H1 (cell line): ENCODE measurements at regions not wholly inside any gene's neighbourhood (a gene's known extent, or its start where the extent isn't known, plus 50 kb on each side); places are given as distances from the start of the nearest gene placed in this dataset.

Experiments
- CTCF ChIA-PET: fragments of 300-600 bp; sonication (Branson Sonifier 250); formaldehyde crosslinking; loops from one replicate; lab custom pipeline; 2021; ENCODE audit not compliant: partially characterized antibody; lab: Charles Lee
- POLR2A ChIA-PET: fragments of 300-600 bp; sonication (Branson Sonifier 250); formaldehyde crosslinking; loops from one replicate; lab custom pipeline; 2021; ENCODE audit warnings: inconsistent platforms; ENCODE audit not compliant: partially characterized antibody; lab: Charles Lee
- DNase-seq, 2 experiments: peaks; one replicate each; pipeline versions ENCODE4 v3.0.0 to v3.0.0-alpha.2; 2010 to 2022; ENCODE audit warnings: low spot score in 2 of 2, low read depth in 1 of 2, mixed read lengths in 1 of 2
- FAIRE-seq: peaks from 2 replicates; lab custom pipeline; 2011; peaks lifted over from hg19 to GRCh38; lab: Jason Lieb, UNC
- H2AFZ ChIP-seq: 2 replicates; pipeline ENCODE4 v1.8.1; 2012; ENCODE audit warnings: low read length, inconsistent platforms
- H2AK5ac ChIP-seq: 2 replicates; pipeline ENCODE4 v1.6.1; 2013; ENCODE audit warnings: low read depth, low read length
- H2BK120ac ChIP-seq: replicated peaks from 2 replicates; pipeline ENCODE3; 2013; ENCODE audit warnings: low read depth, low read length, inconsistent platforms
- H2BK12ac ChIP-seq: 2 replicates; pipeline ENCODE4 v1.6.1; 2013; ENCODE audit warnings: low read depth, low read length
- H2BK15ac ChIP-seq: 2 replicates; pipeline ENCODE4 v1.6.1; 2013; ENCODE audit warnings: low read length
- H2BK20ac ChIP-seq: 2 replicates; pipeline ENCODE4 v1.6.1; 2013; ENCODE audit warnings: low read length
- H2BK5ac ChIP-seq: 2 replicates; pipeline ENCODE4 v1.6.1; 2013; ENCODE audit warnings: low read depth, low read length
- H3K14ac ChIP-seq: 2 replicates; pipeline ENCODE4 v1.6.1; 2013; ENCODE audit warnings: inconsistent platforms; ENCODE audit not compliant: insufficient read length
- H3K18ac ChIP-seq: 2 replicates; pipeline ENCODE4 v1.6.1; 2013; ENCODE audit warnings: low read length; ENCODE audit errors: extremely low read depth
- H3K23ac ChIP-seq: 2 replicates; pipeline ENCODE4 v1.6.1; 2013; ENCODE audit warnings: inconsistent platforms; ENCODE audit not compliant: insufficient read length
- H3K23me2 ChIP-seq: 2 replicates; pipeline ENCODE4 v1.6.1; 2013; ENCODE audit warnings: low read depth, low read length
- H3K27ac ChIP-seq: 2 replicates; pipeline ENCODE4 v1.6.1; 2011; ENCODE audit warnings: low read depth, low read length, inconsistent platforms
- H3K27me3 ChIP-seq, 4 experiments: replicated peaks in 1 of 4; 1 replicate in 1 of 4; 2 replicates in 3 of 4; pipeline versions ENCODE4 v1.6.1 to v1.8.1; 2011 to 2013; ENCODE audit warnings: low read length in 3 of 4, mild to moderate bottlenecking in 3 of 4, inconsistent platforms in 2 of 4, mixed read lengths in 2 of 4, moderate library complexity in 1 of 4; ENCODE audit not compliant: control insufficient read depth in 3 of 4, insufficient read depth in 3 of 4; ENCODE audit errors: extremely low read depth in 1 of 4
- H3K36me3 ChIP-seq, 4 experiments: 2 replicates each; pipeline versions ENCODE4 v1.6.1 to v1.8.1; 2011 to 2013; ENCODE audit warnings: mild to moderate bottlenecking in 4 of 4, low read length in 3 of 4, moderate library complexity in 2 of 4, control low read depth in 1 of 4, inconsistent platforms in 1 of 4; ENCODE audit not compliant: insufficient read depth in 4 of 4, control insufficient read depth in 2 of 4
- H3K4ac ChIP-seq: replicated peaks from 2 replicates; pipeline ENCODE3; 2013; ENCODE audit warnings: low read length, low read depth, mixed read lengths, inconsistent platforms; ENCODE audit not compliant: insufficient read length
- H3K4me1 ChIP-seq, 4 experiments: replicated peaks in 1 of 4; 1 replicate in 1 of 4; 2 replicates in 3 of 4; pipeline versions ENCODE4 v1.6.1 to v1.8.1; 2011 to 2013; ENCODE audit warnings: low read length in 3 of 4, inconsistent platforms in 2 of 4, mixed read lengths in 1 of 4; ENCODE audit not compliant: insufficient read depth in 4 of 4, control insufficient read depth in 3 of 4
- H3K4me2 ChIP-seq, 2 experiments: 2 replicates each; pipeline versions ENCODE4 v1.6.1 to v1.8.1; 2011 to 2013; ENCODE audit warnings: low read depth in 2 of 2, low read length in 2 of 2, control low read depth in 1 of 2, inconsistent platforms in 1 of 2, mild to moderate bottlenecking in 1 of 2; ENCODE audit not compliant: insufficient read depth in 1 of 2
- H3K4me3 ChIP-seq, 4 experiments: fragments of 200-600, 300-600 bp in 1 of 4; sonication (generic), shearing (Covaris generic), sonication (Bioruptor Twin) in 1 of 4; 2 replicates each; pipeline versions ENCODE4 v1.5.1 to v1.8.1; 2011 to 2016; ENCODE audit warnings: low read length in 4 of 4, low read depth in 3 of 4, control low read depth in 2 of 4, inconsistent platforms in 2 of 4, mild to moderate bottlenecking in 2 of 4, mixed read lengths in 1 of 4, moderate library complexity in 1 of 4; ENCODE audit not compliant: insufficient read depth in 2 of 4; ENCODE audit errors: extremely low read depth in 1 of 4
- H3K56ac ChIP-seq: replicated peaks from 2 replicates; pipeline ENCODE3; 2013; ENCODE audit warnings: low read depth, mild to moderate bottlenecking, mixed read lengths, low read length, inconsistent platforms; ENCODE audit not compliant: insufficient read length
- H3K79me1 ChIP-seq: 2 replicates; pipeline ENCODE4 v1.6.1; 2013; ENCODE audit warnings: low read depth, low read length, control low read depth
- H3K79me2 ChIP-seq, 2 experiments: 2 replicates each; pipeline versions ENCODE4 v1.6.1 to v1.8.1; 2012 to 2013; ENCODE audit warnings: low read length in 2 of 2, mild to moderate bottlenecking in 2 of 2, inconsistent platforms in 1 of 2; ENCODE audit not compliant: insufficient read depth in 2 of 2, control insufficient read depth in 1 of 2
- H3K9ac ChIP-seq, 4 experiments: replicated peaks in 1 of 4; 1 replicate in 1 of 4; 2 replicates in 3 of 4; pipeline versions ENCODE4 v1.6.1 to v1.8.1; 2011 to 2013; ENCODE audit warnings: low read depth in 3 of 4, low read length in 3 of 4, control low read depth in 2 of 4, mild to moderate bottlenecking in 2 of 4, moderate library complexity in 2 of 4, inconsistent platforms in 1 of 4; ENCODE audit errors: extremely low read depth in 1 of 4
- H3K9me3 ChIP-seq, 2 experiments: 2 replicates each; pipeline versions ENCODE4 v1.6.1 to v1.8.1; 2012 to 2013; ENCODE audit warnings: mild to moderate bottlenecking in 2 of 2, moderate library complexity in 2 of 2, control low read depth in 1 of 2, inconsistent platforms in 1 of 2, low read depth in 1 of 2, low read length in 1 of 2, mixed read lengths in 1 of 2; ENCODE audit not compliant: insufficient read depth in 2 of 2
- H4K20me1 ChIP-seq, 2 experiments: replicated peaks in 1 of 2; 2 replicates each; pipeline versions ENCODE3 to v1.8.1; 2011 to 2013; ENCODE audit warnings: inconsistent platforms in 2 of 2, low read length in 2 of 2, mild to moderate bottlenecking in 1 of 2; ENCODE audit not compliant: insufficient read depth in 2 of 2, control insufficient read depth in 1 of 2
- H4K5ac ChIP-seq: 2 replicates; pipeline ENCODE4 v1.6.1; 2013; ENCODE audit warnings: low read length, low read depth, mixed read lengths, inconsistent platforms; ENCODE audit not compliant: insufficient read length
- H4K8ac ChIP-seq: 2 replicates; pipeline ENCODE4 v1.8.0; 2013; ENCODE audit warnings: mild to moderate bottlenecking, moderate library complexity, low read length, inconsistent platforms; ENCODE audit not compliant: insufficient read depth; ENCODE audit errors: extremely low read depth
- H4K91ac ChIP-seq: replicated peaks from 2 replicates; pipeline ENCODE3; 2013; ENCODE audit warnings: low read length, mixed read lengths, inconsistent platforms; ENCODE audit not compliant: insufficient read length
- WGBS, 2 experiments: shearing (Covaris generic) in 1 of 2; methylation state at CpG; one replicate each; pipeline versions ENCODE4 v1.1.6 to v1.1.7; 2013 to 2015; ENCODE audit warnings: low lambda C conversion rate in 2 of 2, mixed read lengths in 2 of 2, inconsistent platforms in 1 of 2, low coverage in 1 of 2, missing lambda C conversion rate in 1 of 2; ENCODE audit not compliant: insufficient replicate concordance in 2 of 2, insufficient coverage in 1 of 2, insufficient read length in 1 of 2; ENCODE audit errors: extremely low coverage in 1 of 2, missing lambda C conversion rate in 1 of 2; 5-methylcytosine and 5-hydroxymethylcytosine counted together
- TF ChIP-seq, protein P1 (sequence below), 3 experiments: IDR thresholded peaks; 1 replicate in 2 of 3; 2 replicates in 1 of 3; pipeline versions ENCODE4 v1.5.1 to v1.6.1; 2011; ENCODE audit warnings: low read length in 3 of 3, mild to moderate bottlenecking in 3 of 3, inconsistent platforms in 2 of 3, low read depth in 1 of 3, moderate library complexity in 1 of 3; ENCODE audit not compliant: insufficient read depth in 1 of 3; ENCODE audit errors: control extremely low read depth in 1 of 3
- TF ChIP-seq, protein P2 (sequence below): IDR thresholded peaks from 2 replicates; pipeline ENCODE4 v1.6.1; 2012; ENCODE audit warnings: inconsistent platforms

DNA sequence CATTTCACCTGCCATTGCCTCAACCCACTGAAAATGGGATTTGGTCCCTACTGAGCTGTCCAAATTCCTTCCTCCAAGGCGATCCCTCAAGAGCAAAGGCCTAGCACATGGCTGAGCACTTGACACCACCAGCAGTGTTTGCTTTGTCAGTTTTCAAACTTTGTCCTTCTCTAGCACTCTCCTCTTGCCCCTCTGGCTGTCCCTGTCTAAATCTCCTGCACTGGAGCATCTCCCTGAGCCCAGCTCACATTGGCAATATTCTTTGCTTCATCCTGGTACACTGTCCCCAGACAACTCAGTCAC is 66.6 kb upstream of the FTH1 start:
- Histone ChIP-seq H4K5ac (no peak overlapping the region), H2BK12ac (no peak overlapping the region; the same call in 1 of the 2 replicates), H3K23me2 (no peaks in the 10 kb centered on the region; the same call in 1 of the 2 replicates), H3K56ac (no peak overlapping the region), H3K9me3 (no peaks in the 10 kb centered on the region), H3K9ac (no peak overlapping the region), H3K27ac (no peak overlapping the region), H4K8ac (no peak overlapping the region), H3K79me1 (no peaks in the 10 kb centered on the region), H3K4me1 (peaks cover 0 to 3% (median 3%) of the 10 kb centered on the region in 4 experiments; a peak in 2 of 7 replicates), H3K18ac (no peak overlapping the region; the same call in 1 of the 2 replicates), H2BK15ac (0 out of 2 replicates have a peak overlapping the region, but pooled peaks have one; percentile 8), H3K4ac (no peak overlapping the region), H2BK5ac (no peak overlapping the region), H2AFZ (no peak overlapping the region), H4K20me1 (no peaks in the 10 kb centered on the region), H2AK5ac (no peak overlapping the region), H2BK20ac (no peak overlapping the region; the same call in 1 of the 2 replicates), H3K79me2 (no peaks in the 10 kb centered on the region), H2BK120ac (no peak overlapping the region), H3K4me2 (no peak overlapping the region), H4K91ac (no peak overlapping the region), H3K36me3 (no peaks in the 10 kb centered on the region), H3K4me3 (no peak overlapping the region), H3K14ac (no peak overlapping the region), H3K27me3 (no peaks in the 10 kb centered on the region), H3K23ac (no peak overlapping the region)
- TF ChIP-seq, protein P1, sequence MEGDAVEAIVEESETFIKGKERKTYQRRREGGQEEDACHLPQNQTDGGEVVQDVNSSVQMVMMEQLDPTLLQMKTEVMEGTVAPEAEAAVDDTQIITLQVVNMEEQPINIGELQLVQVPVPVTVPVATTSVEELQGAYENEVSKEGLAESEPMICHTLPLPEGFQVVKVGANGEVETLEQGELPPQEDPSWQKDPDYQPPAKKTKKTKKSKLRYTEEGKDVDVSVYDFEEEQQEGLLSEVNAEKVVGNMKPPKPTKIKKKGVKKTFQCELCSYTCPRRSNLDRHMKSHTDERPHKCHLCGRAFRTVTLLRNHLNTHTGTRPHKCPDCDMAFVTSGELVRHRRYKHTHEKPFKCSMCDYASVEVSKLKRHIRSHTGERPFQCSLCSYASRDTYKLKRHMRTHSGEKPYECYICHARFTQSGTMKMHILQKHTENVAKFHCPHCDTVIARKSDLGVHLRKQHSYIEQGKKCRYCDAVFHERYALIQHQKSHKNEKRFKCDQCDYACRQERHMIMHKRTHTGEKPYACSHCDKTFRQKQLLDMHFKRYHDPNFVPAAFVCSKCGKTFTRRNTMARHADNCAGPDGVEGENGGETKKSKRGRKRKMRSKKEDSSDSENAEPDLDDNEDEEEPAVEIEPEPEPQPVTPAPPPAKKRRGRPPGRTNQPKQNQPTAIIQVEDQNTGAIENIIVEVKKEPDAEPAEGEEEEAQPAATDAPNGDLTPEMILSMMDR (IDR thresholded peaks at IDR 0.05; ENCODE audit: control extremely low read depth in 1 of 3, insufficient read depth in 1 of 3, low read depth in 1 of 3, low read length in 3 of 3) = no peak
- TF ChIP-seq, protein P2, sequence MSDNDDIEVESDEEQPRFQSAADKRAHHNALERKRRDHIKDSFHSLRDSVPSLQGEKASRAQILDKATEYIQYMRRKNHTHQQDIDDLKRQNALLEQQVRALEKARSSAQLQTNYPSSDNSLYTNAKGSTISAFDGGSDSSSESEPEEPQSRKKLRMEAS = 0 out of 2 replicates have a peak, but pooled peaks have one; percentile 28
- FAIRE-seq (no peak), DNase-seq (no peak)
- ChIA-PET POLR2A (interaction anchor here (1.0 to 2.3 kb wide), 2 partner anchors 66 to 228 kb away, joined by 3 to 6 read pairs; partner anchors contain the start of gene FTH1), CTCF (interaction anchor here (1.2 to 1.5 kb wide), 2 partner anchors 48 to 63 kb away, joined by 3 read pairs; no protein-coding TSS in a partner anchor)
- 100% methylated on average over 1 of the region's 1 CpG; no CpG with 5 or more reads in 1 of the 2 experiments for WGBS, 2 experiments
